GM21390 (cell line): ENCODE measurements at regions not wholly inside any gene's neighbourhood (a gene's known extent, or its start where the extent isn't known, plus 50 kb on each side); places are given as distances from the start of the nearest gene placed in this dataset.
"Not testable (repeated sequence)": the region's sequence is repeated elsewhere in the genome, so short reads cannot be mapped to it uniquely, and the experiment has no call there.

Source experiments
- ATAC-seq: cut with Tn5 transposase; IDR thresholded peaks from one replicate; pipeline ENCODE4 v1.9.1; 2021; ENCODE audit not compliant: unreplicated experiment

GRCh38 chr20:18876394-18876793, 62.8 kb downstream of the SCP2D1 start:
- ATAC-seq: not testable (repeated sequence)

- no peak for ATAC-seq
Observed at GRCh38 chr20:18879262-18879661, 65.7 kb downstream of the SCP2D1 start.

GRCh38 chr20:18886756-18887155, 73.2 kb downstream of the SCP2D1 start:
- no peak for ATAC-seq

GRCh38 chr20:18901980-18902737, 88.6 kb downstream of the SCP2D1 start:
- ATAC-seq: no peak

- ATAC-seq: no peak
Observed at GRCh38 chr20:18904192-18904591, 90.6 kb downstream of the SCP2D1 start.

GRCh38 chr20:18904624-18905023, 91.0 kb downstream of the SCP2D1 start:
- no peak for ATAC-seq

GRCh38 chr20:18906046-18906445, 92.5 kb downstream of the SCP2D1 start:
- no peak for ATAC-seq

- ATAC-seq: no peak
Observed at GRCh38 chr20:18907353-18907752, 93.8 kb downstream of the SCP2D1 start.

- no peak for ATAC-seq
Observed at GRCh38 chr20:18908109-18908508, 94.5 kb downstream of the SCP2D1 start.

GRCh38 chr20:18909254-18909653, 95.7 kb downstream of the SCP2D1 start:
- ATAC-seq: no peak

- ATAC-seq: no peak
Observed at GRCh38 chr20:18913701-18914100, 100.1 kb downstream of the SCP2D1 start.

- no peak for ATAC-seq
Observed at GRCh38 chr20:18914796-18915195, 101.2 kb downstream of the SCP2D1 start.

- ATAC-seq: no peak
Observed at GRCh38 chr20:18916886-18917750, 103.5 kb downstream of the SCP2D1 start.

- no peak for ATAC-seq
Observed at GRCh38 chr20:18919996-18920395, 106.4 kb downstream of the SCP2D1 start.

GRCh38 chr20:18921291-18921690, 107.7 kb downstream of the SCP2D1 start:
- ATAC-seq: no peak

GRCh38 chr20:18922251-18922650, 108.7 kb downstream of the SCP2D1 start:
- no peak for ATAC-seq

- no peak for ATAC-seq
Observed at GRCh38 chr20:18922898-18923297, 109.3 kb downstream of the SCP2D1 start.

GRCh38 chr20:18926965-18927364, 113.4 kb downstream of the SCP2D1 start:
- ATAC-seq: no peak

GRCh38 chr20:18928626-18929025, 115.0 kb downstream of the SCP2D1 start:
- no peak for ATAC-seq

GRCh38 chr20:18929800-18930199, 116.2 kb downstream of the SCP2D1 start:
- ATAC-seq: no peak

GRCh38 chr20:18943542-18943941, 130.0 kb downstream of the SCP2D1 start:
- no peak for ATAC-seq

- ATAC-seq: no peak
Observed at GRCh38 chr20:18956890-18957289, 143.3 kb downstream of the SCP2D1 start.
